ENCODE measurements at regions not wholly inside any gene's neighbourhood (a gene's known extent, or its start where the extent isn't known, plus 50 kb on each side); places are given as distances from the start of the nearest gene placed in this dataset.

DNA sequence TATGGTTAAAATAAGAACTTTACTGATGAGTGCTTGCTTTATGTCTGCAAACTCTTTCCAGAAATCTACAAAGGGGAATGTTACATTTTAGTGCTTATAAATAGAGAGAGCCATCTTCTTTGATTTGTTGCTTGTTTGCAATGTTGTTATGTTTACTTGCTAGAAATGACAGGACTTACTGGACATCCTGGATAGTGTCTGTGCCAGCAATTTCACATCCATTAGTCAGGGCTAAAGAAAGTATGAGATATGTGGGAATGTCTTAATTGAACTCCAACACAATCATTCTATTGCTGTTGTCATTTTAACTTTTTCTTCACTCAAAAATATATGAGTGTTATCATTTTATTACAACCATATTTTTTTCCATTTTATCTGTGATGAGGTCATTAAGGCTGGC lies 453.2 kb downstream of the TNS3 start:
- intact Hi-C loops (cut with DNase I), result no loop called here

DNA sequence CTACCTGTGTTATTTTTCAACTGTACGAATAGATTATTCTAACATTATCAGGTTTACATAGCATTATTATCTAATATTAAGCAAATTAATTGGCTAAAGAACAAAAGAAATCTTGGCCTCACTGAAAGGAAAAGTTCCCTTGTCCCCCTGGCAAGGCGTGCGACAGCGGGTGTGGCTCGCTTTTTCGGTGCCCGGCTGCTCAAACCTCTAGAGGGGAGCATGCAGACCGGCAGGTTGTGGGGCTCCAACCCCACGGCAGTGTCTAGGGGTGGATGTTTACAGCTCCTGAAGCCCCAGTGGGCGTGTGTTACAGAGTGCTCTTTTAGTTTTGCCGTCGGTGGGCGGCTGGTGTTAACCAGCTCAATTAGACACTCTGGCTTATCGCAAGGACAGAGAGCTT lies 456.4 kb downstream of the TNS3 start:
- intact Hi-C loops (cut with DNase I), result no loop called here
- no peak for DNase-seq (ENCODE audit: extremely low spot score in 2 of 2)
- no peak overlapping the region for H3K27ac ChIP-seq
- H3K4me1 ChIP-seq, result no peaks in the 10 kb centered on the region
- no peaks in the 10 kb centered on the region for H3K36me3 ChIP-seq
- no peaks in the 10 kb centered on the region for H3K27me3 ChIP-seq
- no peak for TF ChIP-seq POLR2AphosphoS5 (IDR thresholded peaks at IDR 0.05; ENCODE audit: insufficient read depth in 1 of 2, low read depth in 1 of 2)
- TF ChIP-seq, protein P1, sequence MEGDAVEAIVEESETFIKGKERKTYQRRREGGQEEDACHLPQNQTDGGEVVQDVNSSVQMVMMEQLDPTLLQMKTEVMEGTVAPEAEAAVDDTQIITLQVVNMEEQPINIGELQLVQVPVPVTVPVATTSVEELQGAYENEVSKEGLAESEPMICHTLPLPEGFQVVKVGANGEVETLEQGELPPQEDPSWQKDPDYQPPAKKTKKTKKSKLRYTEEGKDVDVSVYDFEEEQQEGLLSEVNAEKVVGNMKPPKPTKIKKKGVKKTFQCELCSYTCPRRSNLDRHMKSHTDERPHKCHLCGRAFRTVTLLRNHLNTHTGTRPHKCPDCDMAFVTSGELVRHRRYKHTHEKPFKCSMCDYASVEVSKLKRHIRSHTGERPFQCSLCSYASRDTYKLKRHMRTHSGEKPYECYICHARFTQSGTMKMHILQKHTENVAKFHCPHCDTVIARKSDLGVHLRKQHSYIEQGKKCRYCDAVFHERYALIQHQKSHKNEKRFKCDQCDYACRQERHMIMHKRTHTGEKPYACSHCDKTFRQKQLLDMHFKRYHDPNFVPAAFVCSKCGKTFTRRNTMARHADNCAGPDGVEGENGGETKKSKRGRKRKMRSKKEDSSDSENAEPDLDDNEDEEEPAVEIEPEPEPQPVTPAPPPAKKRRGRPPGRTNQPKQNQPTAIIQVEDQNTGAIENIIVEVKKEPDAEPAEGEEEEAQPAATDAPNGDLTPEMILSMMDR (IDR thresholded peaks at IDR 0.05), result no peak
- no peak for TF ChIP-seq POLR2A (IDR thresholded peaks at IDR 0.05)
- no peaks in the 10 kb centered on the region for H3K9me3 ChIP-seq
- H3K4me3 ChIP-seq, result no peak overlapping the region

More for the DNA sequence above, 453.2 kb downstream of the TNS3 start:
- Histone ChIP-seq H3K9me3 (no peaks in the 10 kb centered on the region), H3K27me3 (no peaks in the 10 kb centered on the region), H3K4me1 (no peaks in the 10 kb centered on the region), H3K36me3 (no peaks in the 10 kb centered on the region), H3K27ac (no peak overlapping the region), H3K4me3 (no peak overlapping the region)
- TF ChIP-seq, protein P1 (IDR thresholded peaks at IDR 0.05), result no peak
- no peak for TF ChIP-seq POLR2A (IDR thresholded peaks at IDR 0.05)
- TF ChIP-seq POLR2AphosphoS5 (IDR thresholded peaks at IDR 0.05; ENCODE audit: insufficient read depth in 1 of 2, low read depth in 1 of 2), result no peak
- DNase-seq (ENCODE audit: extremely low spot score in 2 of 2), result no peak

DNA sequence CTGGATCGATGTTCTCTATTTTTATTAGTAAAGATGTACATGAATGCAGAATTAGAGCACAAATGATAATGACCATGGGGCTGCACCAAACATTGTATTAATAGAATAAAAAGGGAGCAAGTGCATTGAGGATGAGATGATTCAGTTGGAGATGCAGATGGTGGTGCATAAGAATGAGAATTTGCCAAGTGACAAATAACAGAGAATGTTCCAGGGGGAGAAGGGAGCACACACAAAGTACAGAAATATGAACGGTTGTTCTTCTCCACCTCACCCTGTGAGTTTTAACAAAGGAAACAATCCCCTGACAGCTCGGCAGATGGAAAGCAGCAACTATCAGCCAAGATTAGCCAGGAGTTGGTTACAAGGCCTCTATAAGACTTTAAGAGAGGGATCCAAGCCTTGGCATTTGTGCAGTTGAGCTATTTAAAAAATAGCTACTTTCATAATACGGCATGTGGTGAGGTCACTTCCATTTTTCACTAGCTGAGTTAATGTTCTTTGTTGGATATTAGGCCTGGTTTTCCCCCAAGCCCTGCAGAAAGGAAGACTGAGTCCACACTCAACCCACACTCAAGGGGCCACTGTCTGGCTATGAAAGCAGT lies 462.5 kb downstream of the TNS3 start:
- no peaks in the 10 kb centered on the region for H3K9me3 ChIP-seq
- TF ChIP-seq, protein P1 (IDR thresholded peaks at IDR 0.05), result no peak
- no peak for TF ChIP-seq POLR2AphosphoS5 (IDR thresholded peaks at IDR 0.05; ENCODE audit: insufficient read depth in 1 of 2, low read depth in 1 of 2)
- H3K4me1 ChIP-seq, result no peaks in the 10 kb centered on the region
- H3K4me3 ChIP-seq, result no peak overlapping the region
- intact Hi-C loops (cut with DNase I), result no loop called here
- no peak for DNase-seq (ENCODE audit: extremely low spot score in 2 of 2)
- H3K27me3 ChIP-seq, result no peaks in the 10 kb centered on the region
- H3K36me3 ChIP-seq, result no peaks in the 10 kb centered on the region
- H3K27ac ChIP-seq, result no peak overlapping the region

DNA sequence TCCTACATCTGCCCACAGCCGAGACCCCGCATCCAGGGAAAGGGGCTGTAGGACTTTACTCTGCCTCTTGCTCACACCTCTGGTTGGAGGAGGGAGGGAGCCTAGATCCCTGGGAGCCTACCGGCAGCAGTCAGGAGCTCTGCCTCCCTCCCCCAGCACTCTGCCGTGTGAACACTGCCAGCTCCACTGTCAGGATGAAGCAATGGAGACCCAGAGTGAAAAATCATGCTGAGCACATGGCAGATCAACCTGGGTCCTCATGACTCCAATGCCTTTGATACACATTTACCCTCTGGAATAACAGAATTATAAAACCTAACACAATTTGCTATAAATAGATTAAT lies 477.7 kb downstream of the TNS3 start:
- H3K4me3 ChIP-seq, result no peak overlapping the region
- no peaks in the 10 kb centered on the region for H3K36me3 ChIP-seq
- no peaks in the 10 kb centered on the region for H3K9me3 ChIP-seq
- intact Hi-C loops (cut with DNase I), result no loop called here
- no peaks in the 10 kb centered on the region for H3K4me1 ChIP-seq
- no peak for DNase-seq (ENCODE audit: extremely low spot score in 2 of 2)
- H3K27ac ChIP-seq, result no peak overlapping the region
- TF ChIP-seq POLR2AphosphoS5 (IDR thresholded peaks at IDR 0.05; ENCODE audit: insufficient read depth in 1 of 2, low read depth in 1 of 2), result no peak
- no peak for TF ChIP-seq POLR2A (IDR thresholded peaks at IDR 0.05)
- TF ChIP-seq, protein P1 (IDR thresholded peaks at IDR 0.05), result no peak
- H3K27me3 ChIP-seq, result no peaks in the 10 kb centered on the region

DNA sequence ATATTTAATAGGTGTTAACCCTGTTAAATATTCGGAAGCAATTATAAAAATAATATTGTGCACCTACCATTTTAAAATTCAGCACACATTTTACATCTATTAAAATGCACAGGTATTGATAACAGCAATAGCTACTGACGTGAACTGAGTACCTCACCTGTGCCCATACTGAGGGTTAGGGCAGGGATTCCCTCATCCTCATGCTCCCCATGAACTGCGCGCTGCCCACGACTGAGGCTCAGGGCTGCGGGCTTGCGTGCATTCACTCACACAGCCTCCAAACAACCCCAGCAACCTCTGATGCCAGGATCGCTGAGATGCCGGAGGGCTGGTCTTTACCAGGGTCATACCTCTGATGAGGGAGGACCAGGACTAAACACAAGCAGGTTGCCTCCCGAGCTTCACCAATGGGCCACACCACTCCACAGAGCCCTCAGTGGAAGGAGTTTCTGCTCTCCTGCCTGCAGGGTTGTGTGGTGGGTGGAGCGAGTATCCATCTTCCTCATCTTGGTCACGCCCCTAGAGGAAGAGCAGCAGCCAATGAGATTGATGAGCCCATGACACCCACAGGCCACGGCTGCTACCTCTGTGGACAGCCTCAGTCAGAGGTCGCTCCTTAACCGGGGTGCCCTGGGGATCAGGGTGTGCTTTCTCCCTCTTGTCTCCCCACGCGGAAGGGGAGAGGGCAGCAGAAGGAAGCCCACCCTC lies 478.3 kb downstream of the TNS3 start:
- no peaks in the 10 kb centered on the region for H3K9me3 ChIP-seq
- intact Hi-C loops (cut with DNase I), result no loop called here
- no peak for DNase-seq (ENCODE audit: extremely low spot score in 2 of 2)
- TF ChIP-seq, protein P1 (IDR thresholded peaks at IDR 0.05), result no peak
- TF ChIP-seq POLR2AphosphoS5 (IDR thresholded peaks at IDR 0.05; ENCODE audit: insufficient read depth in 1 of 2, low read depth in 1 of 2) (no peak), POLR2A (IDR thresholded peaks at IDR 0.05) (no peak)
- no peaks in the 10 kb centered on the region for H3K36me3 ChIP-seq
- H3K27ac ChIP-seq, result no peak overlapping the region
- H3K27me3 ChIP-seq, result no peaks in the 10 kb centered on the region
- no peaks in the 10 kb centered on the region for H3K4me1 ChIP-seq
- no peak overlapping the region for H3K4me3 ChIP-seq
